ENCODE measurements at regions not wholly inside any gene's neighbourhood (a gene's known extent, or its start where the extent isn't known, plus 50 kb on each side); places are given as distances from the start of the nearest gene placed in this dataset.

- DNase-seq = no peak
- in situ Hi-C loops (cut with HindIII; ENCODE audit: low pct_ligation_motif_present, low pct_unique_long_range_greater_than_20kb, low sequenced_read_pairs) = no loop called here
Measured at GRCh38 chr4:158462611-158463010, 59.1 kb upstream of the RXFP1 start.

Data from ACHN (cell line).